Heart right ventricle (tissue), 16 donors: ENCODE measurements at regions not wholly inside any gene's neighbourhood (a gene's known extent, or its start where the extent isn't known, plus 50 kb on each side); places are given as distances from the start of the nearest gene placed in this dataset.

Source experiments
- ATAC-seq, 8 donors: fragments of 200-7000 bp; cut with Tn5 transposase; one replicate each; pipeline ENCODE4 v1.9.1; 2020; ENCODE audit warnings: mild to moderate bottlenecking in 8 of 8, moderate library complexity in 8 of 8, moderate number of reproducible peaks in 1 of 8
- DNase-seq, 2 donors: peaks; one replicate each; pipeline ENCODE4 v3.0.0-alpha.2; 2020
- H3K27ac ChIP-seq, 10 donors: fragments of 200-600 bp; sonication (generic) in 2 of 10; one replicate each; pipeline versions ENCODE4 v1.5.0 to v1.8.0; 2020 to 2022; ENCODE audit warnings: mild to moderate bottlenecking in 3 of 10
- H3K27me3 ChIP-seq, 7 donors: fragments of 200-600 bp; one replicate each; pipeline ENCODE4 v1.8.0; 2021 to 2022; ENCODE audit warnings: mild to moderate bottlenecking in 2 of 7
- H3K36me3 ChIP-seq, 9 donors: fragments of 200-600 bp; sonication (generic) in 1 of 9; one replicate each; pipeline versions ENCODE4 v1.5.0 to v1.8.0; 2020 to 2022; ENCODE audit warnings: mild to moderate bottlenecking in 2 of 9
- H3K4me1 ChIP-seq, 9 donors: fragments of 200-600 bp; sonication (generic) in 1 of 9; one replicate each; pipeline versions ENCODE4 v1.5.0 to v1.8.0; 2020 to 2022; ENCODE audit warnings: mild to moderate bottlenecking in 4 of 9
- H3K4me3 ChIP-seq, 10 donors: fragments of 200-600 bp; sonication (generic) in 2 of 10; one replicate each; pipeline versions ENCODE4 v1.5.0 to v1.8.0; 2020 to 2022; ENCODE audit warnings: mild to moderate bottlenecking in 7 of 10, moderate library complexity in 2 of 10
- H3K9me3 ChIP-seq, 11 donors: fragments of 200-600 bp in 10 of 11; sonication (generic) in 2 of 11; one replicate each; pipeline versions ENCODE4 v1.5.0 to v1.8.0; 2013 to 2022; ENCODE audit warnings: mild to moderate bottlenecking in 2 of 11, control low read depth in 1 of 11, moderate library complexity in 1 of 11
- WGBS, 2 donors: extraction: QIAGEN DNeasy Blood & Tissue Kit; methylation state at CpG; one replicate each; pipeline ENCODE4 v1.1.7; 2013; ENCODE audit warnings: inconsistent platforms in 1 of 2; 5-methylcytosine and 5-hydroxymethylcytosine counted together
- intact Hi-C, 10 donors: fragments of 100-400 bp; cut with DNase I; formaldehyde crosslinking; loops; one replicate each; pipeline versions ENCODE4 v1.11.1 to v1.14.2; 2022
- TF ChIP-seq, protein P1 (sequence below), 9 donors: fragments of 200-600 bp; sonication (generic) in 2 of 9; IDR thresholded peaks; one replicate each; pipeline versions ENCODE4 v1.5.0 to v1.8.0; 2021 to 2022; ENCODE audit warnings: antibody characterized with exemption in 9 of 9, mild to moderate bottlenecking in 5 of 9, moderate library complexity in 1 of 9
- donor health status: Arrhythmogenic right ventricular cardiomyopathy.
- donor health status: ischemic (EF 13 %, LVEDD 7.1; RV severe dilation, severe dysfunction).
- donor health status: healthy with polysubstance abuse.
- donor health status: DM: no; HTN: yes; CAD: no.
- donor health status: DM: no; HTN: no; CAD: no.
- donor health status: ischemic (EF 25% LVEDD 6.9; RV normal size, moderate dysfunction).
- donor health status: ischemic (EF 25% LVEDD 5.7; RV mildly dilated, moderate dysfunction).
- donor health status: healthy.
- donor health status: DM: yes; HTN: yes; CAD: no.
- donor health status: Ischemic cardiomyopathy.
- donor health status: ischemic (EF 35%, LVEDD 5.7; RV mildly dilated, moderate dysfunction).
- donor health status: nonischemic (EF 11% LVEDD 7.7; RV severe dilation, severe dysfunction).
- donor health status: DM: yes; HTN: yes; CAD: no.
- donor health status: PGD.
- donor health status: ischemic (EF 29% LVEDD 5.4; RV normal size, mild dysfunction).
- donor health status: nonischemic (EF 23%, LVEDD 6.1; RV moderate dilation, normal function).

GRCh38 chr3:164458986-164459385 lies 619.3 kb downstream of the SI start:
- Histone ChIP-seq H3K9me3 (no peaks in the 10 kb centered on the region), H3K4me1 (no peaks in the 10 kb centered on the region), H3K36me3 (no peaks in the 10 kb centered on the region), H3K4me3 (no peak overlapping the region), H3K27ac (no peak overlapping the region), H3K27me3 (no peaks in the 10 kb centered on the region)
- WGBS, 2 donors, result 95% methylated on average over 4 of the region's 4 CpGs
- DNase-seq, result no peak
- intact Hi-C loops, result no loop called here
- ATAC-seq, result no peak
- TF ChIP-seq, protein P1, sequence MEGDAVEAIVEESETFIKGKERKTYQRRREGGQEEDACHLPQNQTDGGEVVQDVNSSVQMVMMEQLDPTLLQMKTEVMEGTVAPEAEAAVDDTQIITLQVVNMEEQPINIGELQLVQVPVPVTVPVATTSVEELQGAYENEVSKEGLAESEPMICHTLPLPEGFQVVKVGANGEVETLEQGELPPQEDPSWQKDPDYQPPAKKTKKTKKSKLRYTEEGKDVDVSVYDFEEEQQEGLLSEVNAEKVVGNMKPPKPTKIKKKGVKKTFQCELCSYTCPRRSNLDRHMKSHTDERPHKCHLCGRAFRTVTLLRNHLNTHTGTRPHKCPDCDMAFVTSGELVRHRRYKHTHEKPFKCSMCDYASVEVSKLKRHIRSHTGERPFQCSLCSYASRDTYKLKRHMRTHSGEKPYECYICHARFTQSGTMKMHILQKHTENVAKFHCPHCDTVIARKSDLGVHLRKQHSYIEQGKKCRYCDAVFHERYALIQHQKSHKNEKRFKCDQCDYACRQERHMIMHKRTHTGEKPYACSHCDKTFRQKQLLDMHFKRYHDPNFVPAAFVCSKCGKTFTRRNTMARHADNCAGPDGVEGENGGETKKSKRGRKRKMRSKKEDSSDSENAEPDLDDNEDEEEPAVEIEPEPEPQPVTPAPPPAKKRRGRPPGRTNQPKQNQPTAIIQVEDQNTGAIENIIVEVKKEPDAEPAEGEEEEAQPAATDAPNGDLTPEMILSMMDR (IDR thresholded peaks at IDR 0.05), result no peak

GRCh38 chr3:164453714-164454113 lies 624.6 kb downstream of the SI start:
- H3K36me3 ChIP-seq, result no peaks in the 10 kb centered on the region
- ATAC-seq (no peak), DNase-seq (no peak)
- TF ChIP-seq, protein P1 (IDR thresholded peaks at IDR 0.05), result no peak
- no peak overlapping the region for H3K27ac ChIP-seq
- intact Hi-C loops, result no loop called here
- H3K4me3 ChIP-seq, result no peak overlapping the region
- H3K4me1 ChIP-seq, result no peaks in the 10 kb centered on the region
- no peaks in the 10 kb centered on the region for H3K27me3 ChIP-seq
- 39 to 61% methylated on average over 1 of the region's 1 CpG for WGBS, 2 donors
- H3K9me3 ChIP-seq, result peaks cover 0 to 10% (median 0%) of the 10 kb centered on the region in 11 donors

DNA sequence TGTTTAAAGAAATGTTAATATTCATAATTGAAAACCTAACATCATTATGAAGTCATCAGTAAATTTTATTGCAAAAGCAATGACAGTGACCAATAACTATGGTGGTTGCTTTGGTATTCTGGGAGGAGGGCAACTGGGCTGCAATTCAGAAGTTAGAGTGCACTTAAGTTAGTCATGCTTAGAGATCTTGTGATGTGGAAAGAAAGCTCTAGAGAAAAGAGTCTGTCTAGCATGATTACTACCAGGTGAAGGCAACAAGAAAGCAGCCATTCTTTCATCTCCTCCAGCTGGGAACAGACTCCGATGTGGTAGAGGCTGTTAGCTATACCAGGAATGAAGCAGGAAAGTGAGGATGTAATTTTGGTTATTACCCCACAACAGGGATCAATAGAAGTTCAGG lies 625.6 kb downstream of the SI start:
- H3K4me3 ChIP-seq, result peak overlapping the region in 1 of 10 donors; percentile 3
- DNase-seq (no peak), ATAC-seq (no peak)
- H3K27ac ChIP-seq, result peak overlapping the region in 1 of 10 donors; percentile 74
- H3K4me1 ChIP-seq, result no peaks in the 10 kb centered on the region
- intact Hi-C loops, result no loop called here
- no peaks in the 10 kb centered on the region for H3K27me3 ChIP-seq
- TF ChIP-seq, protein P1 (IDR thresholded peaks at IDR 0.05), result no peak
- peaks cover 0 to 19% (median 0%) of the 10 kb centered on the region in 11 donors for H3K9me3 ChIP-seq
- H3K36me3 ChIP-seq, result no peaks in the 10 kb centered on the region
- WGBS, 2 donors, result 79 to 91% methylated on average over 1 of the region's 1 CpG

DNA sequence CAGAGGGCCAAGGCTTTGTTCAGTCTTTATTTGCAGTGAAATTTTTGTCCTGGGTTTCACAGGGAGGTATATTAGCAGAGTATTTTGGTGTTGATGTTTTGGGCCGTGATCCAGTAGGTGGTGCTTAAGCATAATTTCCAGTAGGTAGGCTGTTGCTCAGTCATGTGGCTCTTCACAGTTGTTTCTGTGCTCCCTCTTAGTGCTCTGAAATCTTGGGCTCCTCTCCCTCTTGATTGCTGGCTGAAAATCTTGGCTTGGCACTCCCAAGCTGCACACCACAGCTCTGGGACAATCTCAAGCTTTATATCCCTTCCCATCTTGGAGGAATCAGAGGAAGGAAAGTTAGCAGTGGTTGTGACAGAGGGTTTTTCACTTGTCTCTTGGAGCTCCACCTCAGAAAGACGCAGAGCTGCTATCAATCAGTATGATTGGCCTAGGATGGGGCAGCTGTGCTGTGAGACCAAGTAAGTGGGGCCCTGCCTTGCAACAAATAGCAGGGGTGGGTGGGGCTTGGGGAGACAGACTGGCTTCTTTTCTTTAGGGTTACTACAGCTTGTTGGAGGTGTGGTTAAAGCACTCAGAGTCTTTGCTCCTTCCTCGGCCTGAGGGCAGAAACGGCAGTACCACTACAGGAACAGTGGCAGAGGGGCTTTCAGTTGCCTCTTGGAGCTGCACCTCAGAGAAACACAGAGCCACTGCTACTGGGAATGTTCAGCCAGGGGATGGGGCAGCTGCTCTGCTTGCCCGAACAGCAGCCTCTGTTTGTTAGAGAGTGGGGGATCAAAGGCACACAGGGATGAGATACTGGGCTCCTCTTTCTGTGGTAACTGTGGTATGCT lies 627.0 kb downstream of the SI start:
- intact Hi-C loops, result no loop called here
- DNase-seq, result peak in 1 of 2 donors; percentile 5
- ATAC-seq, result peak; percentile 54 to 84 (median 70)
- no peaks in the 10 kb centered on the region for H3K4me1 ChIP-seq
- WGBS, 2 donors, result 63 to 67% methylated on average over 5 of the region's 5 CpGs
- peak overlapping the region in 9 of 10 donors; percentile 25 to 79 (median 40) for H3K27ac ChIP-seq
- H3K27me3 ChIP-seq, result no peaks in the 10 kb centered on the region
- H3K4me3 ChIP-seq, result peak overlapping the region in 5 of 10 donors; percentile 14 to 32 (median 28)
- TF ChIP-seq, protein P1 (IDR thresholded peaks at IDR 0.05), result no peak
- peaks cover 0 to 21% (median 0%) of the 10 kb centered on the region in 11 donors for H3K9me3 ChIP-seq
- H3K36me3 ChIP-seq, result no peaks in the 10 kb centered on the region
